ENCODE measurements at regions not wholly inside any gene's neighbourhood (a gene's known extent, or its start where the extent isn't known, plus 50 kb on each side); places are given as distances from the start of the nearest gene placed in this dataset.

DNA sequence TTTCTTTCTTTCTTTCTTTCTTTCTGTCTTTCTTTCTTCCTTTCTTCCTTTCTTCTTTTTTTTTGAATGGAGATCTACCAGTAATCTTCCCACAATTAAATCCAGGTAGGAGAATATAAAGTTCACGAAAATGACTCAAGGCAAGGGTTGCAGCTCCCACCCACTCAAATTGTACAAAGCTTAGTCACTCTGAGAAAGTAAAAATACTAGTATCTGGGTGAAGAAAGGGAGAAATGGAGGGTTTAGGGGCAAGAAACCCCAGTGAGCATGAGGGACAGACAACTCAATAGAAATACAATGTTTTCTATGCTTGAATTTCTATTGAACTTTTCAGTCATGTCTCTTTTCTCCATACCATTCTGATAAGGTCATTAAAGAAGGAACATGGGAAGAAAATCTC, 200.8 kb downstream of the GATA3 start:
- POLR2A ChIA-PET, result no interaction called here
- RAD21 ChIA-PET (ENCODE audit: unreplicated experiment), result no interaction called here
- DNase-seq (ENCODE audit: low read depth, low spot score) (no peak), ATAC-seq (no peak), FAIRE-seq (no peak)
- in situ Hi-C loops (cut with MboI) (no loop called here), intact Hi-C loops (cut with micrococcal nuclease; ENCODE audit: unreplicated experiment) (no loop called here)
- BruUV-seq (replicated peaks), result no TSS peak
- no peaks in the 10 kb centered on the region for H3K79me2 ChIP-seq (ENCODE audit: control insufficient read depth, insufficient read depth, low read length)
- no peak overlapping the region for H2AFZ ChIP-seq (ENCODE audit: control insufficient read depth, low read depth, low read length)
- SMC1A ChIA-PET (ENCODE audit: uncharacterized antibody, unreplicated experiment), result no interaction called here
- no peak for TF ChIP-seq NFXL1 (IDR thresholded peaks at IDR 0.05; ENCODE audit: borderline replicate concordance)
- no peaks in the 10 kb centered on the region for H4K20me1 ChIP-seq (ENCODE audit: control insufficient read depth, insufficient read depth)
- H3K36me3 ChIP-seq (ENCODE audit: control insufficient read depth in 2 of 2, insufficient read depth in 2 of 2, low read length in 1 of 2), result no peaks in the 10 kb centered on the region
- no peak overlapping the region for H3K9ac ChIP-seq (ENCODE audit: control insufficient read depth, insufficient read depth, low read length)
- no peaks in the 10 kb centered on the region for H3K4me1 ChIP-seq (ENCODE audit: control insufficient read depth, insufficient read depth, low read length)
- CTCF ChIA-PET, result no interaction called here
- no peak overlapping the region for H3K4me2 ChIP-seq (ENCODE audit: control insufficient read depth, insufficient read depth)
- no peak overlapping the region for H3K4me3 ChIP-seq
- no peaks in the 10 kb centered on the region for H3K27me3 ChIP-seq (replicated peaks in 1 of 2; ENCODE audit: control insufficient read depth in 2 of 2, insufficient read depth in 2 of 2, low read length in 1 of 2)
- no peak overlapping the region for H3K27ac ChIP-seq (ENCODE audit: control insufficient read depth, insufficient read depth)
- 7% methylated on average over 1 of the region's 1 CpG for WGBS (ENCODE audit: insufficient coverage, insufficient replicate concordance, low lambda C conversion rate, missing lambda C conversion rate)
- no peaks in the 10 kb centered on the region for H3K9me3 ChIP-seq (replicated peaks; ENCODE audit: control insufficient read depth, insufficient read depth, low read length)

DNA sequence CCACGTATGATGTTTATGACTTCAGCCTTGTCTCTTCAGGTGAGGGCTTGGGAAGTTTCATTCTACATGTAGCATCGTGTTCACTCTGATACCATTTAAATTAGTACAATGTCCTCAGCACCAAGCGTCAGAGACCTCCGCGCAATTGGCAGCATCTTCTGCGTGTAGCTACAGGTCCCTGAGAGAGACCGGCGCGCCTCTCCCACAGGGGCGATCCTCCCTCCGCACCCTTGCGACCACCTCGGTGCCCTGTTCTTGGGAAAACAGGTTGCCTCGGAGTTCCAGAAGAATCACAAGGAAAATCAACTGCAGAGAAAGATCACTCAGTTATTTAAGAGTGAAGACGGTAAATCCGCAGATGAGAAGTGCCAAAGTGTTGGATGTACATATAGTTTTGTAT, 206.2 kb downstream of the GATA3 start:
- H3K9me3 ChIP-seq (replicated peaks; ENCODE audit: control insufficient read depth, insufficient read depth, low read length), result no peaks in the 10 kb centered on the region
- in situ Hi-C loops (cut with MboI), result no loop called here
- no peaks in the 10 kb centered on the region for H3K27me3 ChIP-seq (replicated peaks in 1 of 2; ENCODE audit: control insufficient read depth in 2 of 2, insufficient read depth in 2 of 2, low read length in 1 of 2)
- no peak overlapping the region for H3K4me3 ChIP-seq
- ChIA-PET POLR2A (no interaction called here), RAD21 (ENCODE audit: unreplicated experiment) (no interaction called here), SMC1A (ENCODE audit: uncharacterized antibody, unreplicated experiment) (no interaction called here), CTCF (no interaction called here)
- no peak overlapping the region for H3K9ac ChIP-seq (ENCODE audit: control insufficient read depth, insufficient read depth, low read length)
- H4K20me1 ChIP-seq (ENCODE audit: control insufficient read depth, insufficient read depth), result no peaks in the 10 kb centered on the region
- no peak overlapping the region for H2AFZ ChIP-seq (ENCODE audit: control insufficient read depth, low read depth, low read length)
- H3K4me2 ChIP-seq (ENCODE audit: control insufficient read depth, insufficient read depth), result no peak overlapping the region
- intact Hi-C loops (cut with micrococcal nuclease; ENCODE audit: unreplicated experiment), result no loop called here
- BruUV-seq (replicated peaks), result no TSS peak
- H3K36me3 ChIP-seq (ENCODE audit: control insufficient read depth in 2 of 2, insufficient read depth in 2 of 2, low read length in 1 of 2), result no peaks in the 10 kb centered on the region
- H3K27ac ChIP-seq (ENCODE audit: control insufficient read depth, insufficient read depth), result no peak overlapping the region
- WGBS (ENCODE audit: insufficient coverage, insufficient replicate concordance, low lambda C conversion rate, missing lambda C conversion rate), result 80% methylated on average over 16 of the region's 16 CpGs
- no peaks in the 10 kb centered on the region for H3K4me1 ChIP-seq (ENCODE audit: control insufficient read depth, insufficient read depth, low read length)
- FAIRE-seq (no peak), ATAC-seq (no peak), DNase-seq (ENCODE audit: low read depth, low spot score) (no peak)
- H3K79me2 ChIP-seq (ENCODE audit: control insufficient read depth, insufficient read depth, low read length), result no peaks in the 10 kb centered on the region
- TF ChIP-seq JUND (IDR thresholded peaks at IDR 0.05; ENCODE audit: low read depth, low read length), result no peak
- TF ChIP-seq SMARCA5 (IDR thresholded peaks at IDR 0.05), result no peak
- TF ChIP-seq, protein P1, sequence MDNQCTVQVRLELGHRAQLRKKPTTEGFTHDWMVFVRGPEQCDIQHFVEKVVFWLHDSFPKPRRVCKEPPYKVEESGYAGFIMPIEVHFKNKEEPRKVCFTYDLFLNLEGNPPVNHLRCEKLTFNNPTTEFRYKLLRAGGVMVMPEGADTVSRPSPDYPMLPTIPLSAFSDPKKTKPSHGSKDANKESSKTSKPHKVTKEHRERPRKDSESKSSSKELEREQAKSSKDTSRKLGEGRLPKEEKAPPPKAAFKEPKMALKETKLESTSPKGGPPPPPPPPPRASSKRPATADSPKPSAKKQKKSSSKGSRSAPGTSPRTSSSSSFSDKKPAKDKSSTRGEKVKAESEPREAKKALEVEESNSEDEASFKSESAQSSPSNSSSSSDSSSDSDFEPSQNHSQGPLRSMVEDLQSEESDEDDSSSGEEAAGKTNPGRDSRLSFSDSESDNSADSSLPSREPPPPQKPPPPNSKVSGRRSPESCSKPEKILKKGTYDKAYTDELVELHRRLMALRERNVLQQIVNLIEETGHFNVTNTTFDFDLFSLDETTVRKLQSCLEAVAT (IDR thresholded peaks at IDR 0.05), result no peak
- TF ChIP-seq, protein P2, sequence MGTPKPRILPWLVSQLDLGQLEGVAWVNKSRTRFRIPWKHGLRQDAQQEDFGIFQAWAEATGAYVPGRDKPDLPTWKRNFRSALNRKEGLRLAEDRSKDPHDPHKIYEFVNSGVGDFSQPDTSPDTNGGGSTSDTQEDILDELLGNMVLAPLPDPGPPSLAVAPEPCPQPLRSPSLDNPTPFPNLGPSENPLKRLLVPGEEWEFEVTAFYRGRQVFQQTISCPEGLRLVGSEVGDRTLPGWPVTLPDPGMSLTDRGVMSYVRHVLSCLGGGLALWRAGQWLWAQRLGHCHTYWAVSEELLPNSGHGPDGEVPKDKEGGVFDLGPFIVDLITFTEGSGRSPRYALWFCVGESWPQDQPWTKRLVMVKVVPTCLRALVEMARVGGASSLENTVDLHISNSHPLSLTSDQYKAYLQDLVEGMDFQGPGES (IDR thresholded peaks at IDR 0.05), result no peak
- TF ChIP-seq ZNF274 (IDR thresholded peaks at IDR 0.05; ENCODE audit: insufficient read depth, insufficient read length), result no peak
- TF ChIP-seq POU2F2 (IDR thresholded peaks at IDR 0.05; ENCODE audit: borderline replicate concordance, low read depth, low read length), result no peak
- no peak for TF ChIP-seq PML (IDR thresholded peaks at IDR 0.05; ENCODE audit: low read length)
- TF ChIP-seq WRNIP1 (IDR thresholded peaks at IDR 0.05; ENCODE audit: borderline replicate concordance, low read depth, low read length), result no peak
- no peak for TF ChIP-seq MEF2B (IDR thresholded peaks at IDR 0.05; ENCODE audit: partially characterized antibody, poor library complexity, severe bottlenecking)
- TF ChIP-seq, protein P3, sequence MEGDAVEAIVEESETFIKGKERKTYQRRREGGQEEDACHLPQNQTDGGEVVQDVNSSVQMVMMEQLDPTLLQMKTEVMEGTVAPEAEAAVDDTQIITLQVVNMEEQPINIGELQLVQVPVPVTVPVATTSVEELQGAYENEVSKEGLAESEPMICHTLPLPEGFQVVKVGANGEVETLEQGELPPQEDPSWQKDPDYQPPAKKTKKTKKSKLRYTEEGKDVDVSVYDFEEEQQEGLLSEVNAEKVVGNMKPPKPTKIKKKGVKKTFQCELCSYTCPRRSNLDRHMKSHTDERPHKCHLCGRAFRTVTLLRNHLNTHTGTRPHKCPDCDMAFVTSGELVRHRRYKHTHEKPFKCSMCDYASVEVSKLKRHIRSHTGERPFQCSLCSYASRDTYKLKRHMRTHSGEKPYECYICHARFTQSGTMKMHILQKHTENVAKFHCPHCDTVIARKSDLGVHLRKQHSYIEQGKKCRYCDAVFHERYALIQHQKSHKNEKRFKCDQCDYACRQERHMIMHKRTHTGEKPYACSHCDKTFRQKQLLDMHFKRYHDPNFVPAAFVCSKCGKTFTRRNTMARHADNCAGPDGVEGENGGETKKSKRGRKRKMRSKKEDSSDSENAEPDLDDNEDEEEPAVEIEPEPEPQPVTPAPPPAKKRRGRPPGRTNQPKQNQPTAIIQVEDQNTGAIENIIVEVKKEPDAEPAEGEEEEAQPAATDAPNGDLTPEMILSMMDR (IDR thresholded peaks at IDR 0.05 in 2 of 3, conservative IDR thresholded peaks at IDR 0.05 in 1 of 3; ENCODE audit: control insufficient read depth in 2 of 3, extremely low read depth in 1 of 3, insufficient read depth in 1 of 3, low read depth in 3 of 3, low read length in 3 of 3), result no peak
- no peak for TF ChIP-seq YBX1 (IDR thresholded peaks at IDR 0.05)
- no peak for TF ChIP-seq TARDBP (IDR thresholded peaks at IDR 0.05; ENCODE audit: borderline replicate concordance)
